OCI-LY1 (cell line): ENCODE measurements at regions not wholly inside any gene's neighbourhood (a gene's known extent, or its start where the extent isn't known, plus 50 kb on each side); places are given as distances from the start of the nearest gene placed in this dataset.

Source experiments
- H2AFZ ChIP-seq: fragments of 200-600 bp; sonication (generic), shearing (Covaris generic); 2 replicates; pipeline ENCODE4 v1.6.0; 2014; ENCODE audit warnings: antibody characterized with exemption, mild to moderate bottlenecking, low read length
- H3F3A ChIP-seq: fragments of 200-600 bp; sonication (generic), shearing (Covaris generic); 2 replicates; pipeline ENCODE4 v1.6.0; 2014; ENCODE audit warnings: mild to moderate bottlenecking, antibody characterized with exemption, low read length, moderate library complexity; ENCODE audit not compliant: insufficient read depth
- H3K27ac ChIP-seq: fragments of 200-600 bp; sonication (generic); 2 replicates; pipeline ENCODE4 v1.5.1; 2014; ENCODE audit warnings: low read length, mixed run types, mild to moderate bottlenecking, low read depth; ENCODE audit not compliant: poor library complexity, severe bottlenecking
- H3K27me3 ChIP-seq: fragments of 200-600 bp; sonication (generic); 2 replicates; pipeline ENCODE4 v1.6.0; 2014; ENCODE audit warnings: antibody characterized with exemption, mild to moderate bottlenecking, low read length, moderate library complexity; ENCODE audit not compliant: insufficient read depth
- H3K36me3 ChIP-seq: fragments of 200-600 bp; sonication (generic); 2 replicates; pipeline ENCODE4 v1.6.1; 2014; ENCODE audit warnings: mild to moderate bottlenecking, antibody characterized with exemption, low read length, moderate library complexity, mixed read lengths; ENCODE audit not compliant: insufficient read depth
- H3K4me1 ChIP-seq: fragments of 200-600 bp; sonication (generic); 2 replicates; pipeline ENCODE4 v1.5.1; 2014; ENCODE audit warnings: mild to moderate bottlenecking, low read length, moderate library complexity; ENCODE audit not compliant: insufficient read depth, severe bottlenecking
- H3K4me2 ChIP-seq: fragments of 200-600 bp; sonication (generic), shearing (Covaris generic); 2 replicates; pipeline ENCODE4 v1.6.1; 2014; ENCODE audit warnings: low read length
- H3K4me3 ChIP-seq: fragments of 200-600 bp; sonication (generic); 2 replicates; pipeline ENCODE4 v1.5.1; 2014; ENCODE audit warnings: low read length, low read depth, mild to moderate bottlenecking, mixed read lengths; ENCODE audit not compliant: poor library complexity, severe bottlenecking
- H3K79me2 ChIP-seq: fragments of 200-600 bp; shearing (Covaris generic); 2 replicates; pipeline ENCODE4 v1.6.1; 2016; ENCODE audit warnings: mixed run types, low read length, mixed read lengths; ENCODE audit not compliant: insufficient read depth
- H3K9ac ChIP-seq: fragments of 200-600 bp; sonication (generic), shearing (Covaris generic); 2 replicates; pipeline ENCODE4 v1.6.1; 2014; ENCODE audit warnings: mild to moderate bottlenecking, low read length, mixed read lengths
- H3K9me2 ChIP-seq: fragments of 200-600 bp; sonication (generic), shearing (Covaris generic); 2 replicates; pipeline ENCODE4 v1.6.1; 2014; ENCODE audit warnings: low read depth, mild to moderate bottlenecking, low read length, mixed read lengths
- H3K9me3 ChIP-seq: fragments of 200-600 bp; shearing (Covaris generic); 2 replicates; pipeline ENCODE4 v1.6.1; 2014; ENCODE audit warnings: low read length, mixed read lengths
- H4K20me1 ChIP-seq: fragments of 200-600 bp; sonication (generic), shearing (Covaris generic); 2 replicates; pipeline ENCODE4 v1.6.0; 2016; ENCODE audit warnings: mild to moderate bottlenecking, low read length; ENCODE audit not compliant: insufficient read depth
- CTCF ChIP-seq: fragments of 200-600 bp; sonication (generic), shearing (Covaris generic); IDR thresholded peaks from 2 replicates; pipeline ENCODE4 v1.5.1; 2017; ENCODE audit warnings: mild to moderate bottlenecking, antibody characterized with exemption, low read length, moderate library complexity, mixed read lengths
- EZH2 ChIP-seq: fragments of 200-600 bp; sonication (generic), shearing (Covaris generic); IDR thresholded peaks from 2 replicates; pipeline ENCODE4 v1.8.0; 2017; ENCODE audit warnings: borderline replicate concordance, mixed run types, mild to moderate bottlenecking, antibody characterized with exemption, low read length, moderate library complexity, mixed read lengths

DNA sequence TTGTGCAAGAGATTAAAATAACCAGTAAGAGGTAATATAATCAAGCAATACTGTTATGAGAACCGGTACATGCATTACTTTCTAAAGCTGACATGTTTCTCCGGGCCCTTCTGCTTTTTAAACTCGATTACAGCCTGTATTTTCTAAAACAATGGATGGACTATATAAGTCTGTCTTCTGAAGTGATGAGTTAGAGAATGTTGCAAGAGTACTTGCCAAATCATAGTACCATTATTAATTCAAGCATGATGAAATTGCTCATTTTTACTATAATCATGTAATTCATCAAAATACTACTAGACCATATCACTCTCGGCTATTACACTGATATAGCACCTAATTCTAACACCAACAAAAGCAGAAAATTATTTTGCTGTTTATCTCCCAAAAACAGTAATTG, 1240.3 kb upstream of the ACVR2A start:
- no peak overlapping the region for H3K4me3 ChIP-seq
- no peaks in the 10 kb centered on the region for H3K9me2 ChIP-seq
- H2AFZ ChIP-seq, result peak overlapping the region; percentile 79; the same call in 1 of the 2 replicates
- H3K27ac ChIP-seq, result no peak overlapping the region
- no peaks in the 10 kb centered on the region for H3K9me3 ChIP-seq
- H3F3A ChIP-seq, result no peaks in the 10 kb centered on the region
- H4K20me1 ChIP-seq, result no peaks in the 10 kb centered on the region
- H3K27me3 ChIP-seq, result no peaks in the 10 kb centered on the region
- no peak overlapping the region for H3K4me2 ChIP-seq
- H3K9ac ChIP-seq, result no peak overlapping the region
- no peaks in the 10 kb centered on the region for H3K4me1 ChIP-seq
- TF ChIP-seq CTCF (no peak), EZH2 (no peak)
- no peaks in the 10 kb centered on the region for H3K36me3 ChIP-seq
- H3K79me2 ChIP-seq, result no peaks in the 10 kb centered on the region

- TF ChIP-seq EZH2 (no peak), CTCF (no peak)
- Histone ChIP-seq H3F3A (no peaks in the 10 kb centered on the region), H3K4me2 (no peak overlapping the region), H3K4me1 (no peaks in the 10 kb centered on the region), H3K79me2 (no peaks in the 10 kb centered on the region), H3K36me3 (no peaks in the 10 kb centered on the region), H3K9ac (no peak overlapping the region), H3K27me3 (no peaks in the 10 kb centered on the region), H3K4me3 (no peak overlapping the region), H4K20me1 (no peaks in the 10 kb centered on the region), H2AFZ (no peak overlapping the region), H3K9me3 (no peaks in the 10 kb centered on the region), H3K9me2 (no peaks in the 10 kb centered on the region), H3K27ac (no peak overlapping the region)
Measured at GRCh38 chr2:146602856-146603255, 1242.0 kb upstream of the ACVR2A start.

DNA sequence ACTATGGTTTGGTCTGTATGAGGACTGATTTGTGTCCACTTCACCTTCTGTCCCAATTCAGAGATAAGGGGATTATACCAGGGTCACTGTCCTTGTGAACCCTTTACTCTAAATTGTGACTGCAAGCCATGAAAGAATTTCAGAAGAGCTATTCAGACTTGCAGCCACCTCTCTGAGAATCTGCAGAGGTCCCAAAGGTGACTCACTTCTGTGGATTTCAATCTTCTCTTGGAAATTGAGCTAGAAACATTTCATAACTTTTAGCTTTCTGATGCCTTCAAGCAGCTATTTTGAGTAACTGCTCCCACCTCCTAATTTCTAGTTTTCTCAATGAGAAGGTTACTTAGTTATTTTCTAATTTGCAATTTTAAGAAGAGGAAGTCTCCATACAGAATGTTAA, 1242.4 kb upstream of the ACVR2A start:
- Histone ChIP-seq H3K4me2 (no peak overlapping the region), H2AFZ (no peak overlapping the region)
- TF ChIP-seq CTCF (no peak), EZH2 (no peak)

More for the DNA sequence above, 1242.4 kb upstream of the ACVR2A start:
- Histone ChIP-seq H3K27me3 (no peaks in the 10 kb centered on the region), H3F3A (no peaks in the 10 kb centered on the region), H3K9me3 (no peaks in the 10 kb centered on the region), H3K27ac (no peak overlapping the region), H4K20me1 (no peaks in the 10 kb centered on the region), H3K36me3 (no peaks in the 10 kb centered on the region), H3K9me2 (no peaks in the 10 kb centered on the region), H3K4me3 (no peak overlapping the region), H3K79me2 (no peaks in the 10 kb centered on the region), H3K9ac (no peak overlapping the region), H3K4me1 (no peaks in the 10 kb centered on the region)
